ENCODE measurements at regions not wholly inside any gene's neighbourhood (a gene's known extent, or its start where the extent isn't known, plus 50 kb on each side); places are given as distances from the start of the nearest gene placed in this dataset.

GRCh38 chr12:13566292-13566691, 369.8 kb downstream of the EMP1 start:
- Histone ChIP-seq H3K9me3 (ENCODE audit: control insufficient read depth, insufficient read depth, low read depth, low read length) (no peaks in the 10 kb centered on the region), H3K4me1 (ENCODE audit: control insufficient read depth, insufficient read depth, low read length) (no peaks in the 10 kb centered on the region), H3K27me3 (ENCODE audit: control insufficient read depth, insufficient read depth, low read length) (0 out of 2 replicates have a peak, but pooled peaks cover 2% of the 10 kb centered on the region), H3K4me3 (ENCODE audit: low read depth in 2 of 2, low read length in 2 of 2) (no peak overlapping the region), H3K36me3 (ENCODE audit: control insufficient read depth, insufficient read depth, low read length) (no peaks in the 10 kb centered on the region), H3K27ac (ENCODE audit: low read length) (no peak overlapping the region)
- no peak for ATAC-seq
- no peak for TF ChIP-seq SIN3A (IDR thresholded peaks at IDR 0.05; ENCODE audit: borderline replicate concordance, insufficient read depth, low read depth, low read length)
- TF ChIP-seq, protein P1, sequence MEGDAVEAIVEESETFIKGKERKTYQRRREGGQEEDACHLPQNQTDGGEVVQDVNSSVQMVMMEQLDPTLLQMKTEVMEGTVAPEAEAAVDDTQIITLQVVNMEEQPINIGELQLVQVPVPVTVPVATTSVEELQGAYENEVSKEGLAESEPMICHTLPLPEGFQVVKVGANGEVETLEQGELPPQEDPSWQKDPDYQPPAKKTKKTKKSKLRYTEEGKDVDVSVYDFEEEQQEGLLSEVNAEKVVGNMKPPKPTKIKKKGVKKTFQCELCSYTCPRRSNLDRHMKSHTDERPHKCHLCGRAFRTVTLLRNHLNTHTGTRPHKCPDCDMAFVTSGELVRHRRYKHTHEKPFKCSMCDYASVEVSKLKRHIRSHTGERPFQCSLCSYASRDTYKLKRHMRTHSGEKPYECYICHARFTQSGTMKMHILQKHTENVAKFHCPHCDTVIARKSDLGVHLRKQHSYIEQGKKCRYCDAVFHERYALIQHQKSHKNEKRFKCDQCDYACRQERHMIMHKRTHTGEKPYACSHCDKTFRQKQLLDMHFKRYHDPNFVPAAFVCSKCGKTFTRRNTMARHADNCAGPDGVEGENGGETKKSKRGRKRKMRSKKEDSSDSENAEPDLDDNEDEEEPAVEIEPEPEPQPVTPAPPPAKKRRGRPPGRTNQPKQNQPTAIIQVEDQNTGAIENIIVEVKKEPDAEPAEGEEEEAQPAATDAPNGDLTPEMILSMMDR (IDR thresholded peaks at IDR 0.05) = no peak
- intact Hi-C loops (cut with micrococcal nuclease; ENCODE audit: unreplicated experiment) (no loop called here), in situ Hi-C loops (cut with HindIII; ENCODE audit: low pct_unique_long_range_greater_than_20kb, low sequenced_read_pairs) (no loop called here)
- no TSS peak for BruUV-seq (replicated peaks)
- CTCF ChIA-PET = no interaction called here
- no peak for DNase-seq (ENCODE audit: low read depth, low spot score)
- POLR2A ChIA-PET = no interaction called here

- Histone ChIP-seq H3K9me3 (ENCODE audit: control insufficient read depth, insufficient read depth, low read depth, low read length) (no peaks in the 10 kb centered on the region), H3K27me3 (ENCODE audit: control insufficient read depth, insufficient read depth, low read length) (0 out of 2 replicates have a peak, but pooled peaks cover 2% of the 10 kb centered on the region), H3K4me3 (ENCODE audit: low read depth in 2 of 2, low read length in 2 of 2) (no peak overlapping the region), H3K27ac (ENCODE audit: low read length) (no peak overlapping the region), H3K4me1 (ENCODE audit: control insufficient read depth, insufficient read depth, low read length) (no peaks in the 10 kb centered on the region), H3K36me3 (ENCODE audit: control insufficient read depth, insufficient read depth, low read length) (no peaks in the 10 kb centered on the region)
- TF ChIP-seq, protein P1 (IDR thresholded peaks at IDR 0.05) = no peak
- TF ChIP-seq SIN3A (IDR thresholded peaks at IDR 0.05; ENCODE audit: borderline replicate concordance, insufficient read depth, low read depth, low read length) = no peak
- DNase-seq (ENCODE audit: low read depth, low spot score) = no peak
- in situ Hi-C loops (cut with HindIII; ENCODE audit: low pct_unique_long_range_greater_than_20kb, low sequenced_read_pairs) = no loop called here
- intact Hi-C loops (cut with micrococcal nuclease; ENCODE audit: unreplicated experiment) = no loop called here
- POLR2A ChIA-PET = no interaction called here
- no peak for ATAC-seq
- CTCF ChIA-PET = no interaction called here
- BruUV-seq (replicated peaks) = no TSS peak
These were observed 367.8 kb downstream of the EMP1 start for GRCh38 chr12:13564266-13564810.

DNA sequence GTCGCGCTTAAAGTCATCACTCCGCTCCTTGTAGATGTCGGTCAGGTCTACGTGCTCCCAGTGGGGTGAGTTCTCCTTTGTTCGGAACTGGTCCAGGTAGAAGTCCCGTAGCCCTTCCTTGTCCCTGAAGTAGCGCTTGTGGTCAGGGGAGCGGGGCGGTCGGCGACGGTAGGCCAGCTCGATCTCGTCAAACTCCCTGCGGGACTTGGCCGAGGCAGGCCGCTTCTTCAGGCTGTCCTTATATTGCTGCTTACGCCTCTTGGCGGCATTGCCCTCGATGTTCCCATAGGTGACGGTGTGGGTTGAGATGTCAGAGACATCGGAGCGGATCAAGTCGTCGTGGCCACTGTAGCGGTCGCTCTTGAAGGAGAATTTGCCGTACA, 367.2 kb downstream of the EMP1 start:
- Histone ChIP-seq H3K27ac (ENCODE audit: low read length) (no peak overlapping the region), H3K27me3 (ENCODE audit: control insufficient read depth, insufficient read depth, low read length) (0 out of 2 replicates have a peak, but pooled peaks cover 2% of the 10 kb centered on the region), H3K4me3 (ENCODE audit: low read depth in 2 of 2, low read length in 2 of 2) (no peak overlapping the region), H3K4me1 (ENCODE audit: control insufficient read depth, insufficient read depth, low read length) (no peaks in the 10 kb centered on the region), H3K36me3 (ENCODE audit: control insufficient read depth, insufficient read depth, low read length) (no peaks in the 10 kb centered on the region), H3K9me3 (ENCODE audit: control insufficient read depth, insufficient read depth, low read depth, low read length) (no peaks in the 10 kb centered on the region)
- no TSS peak for BruUV-seq (replicated peaks)
- no peak for DNase-seq (ENCODE audit: low read depth, low spot score)
- no peak for ATAC-seq
- ChIA-PET CTCF (no interaction called here), POLR2A (no interaction called here)
- TF ChIP-seq, protein P1 (IDR thresholded peaks at IDR 0.05) = no peak
- no peak for TF ChIP-seq SIN3A (IDR thresholded peaks at IDR 0.05; ENCODE audit: borderline replicate concordance, insufficient read depth, low read depth, low read length)
- no peak for TF ChIP-seq POLR2AphosphoS5 (IDR thresholded peaks at IDR 0.05; ENCODE audit: low read depth, low read length)
- TF ChIP-seq, protein P2, sequence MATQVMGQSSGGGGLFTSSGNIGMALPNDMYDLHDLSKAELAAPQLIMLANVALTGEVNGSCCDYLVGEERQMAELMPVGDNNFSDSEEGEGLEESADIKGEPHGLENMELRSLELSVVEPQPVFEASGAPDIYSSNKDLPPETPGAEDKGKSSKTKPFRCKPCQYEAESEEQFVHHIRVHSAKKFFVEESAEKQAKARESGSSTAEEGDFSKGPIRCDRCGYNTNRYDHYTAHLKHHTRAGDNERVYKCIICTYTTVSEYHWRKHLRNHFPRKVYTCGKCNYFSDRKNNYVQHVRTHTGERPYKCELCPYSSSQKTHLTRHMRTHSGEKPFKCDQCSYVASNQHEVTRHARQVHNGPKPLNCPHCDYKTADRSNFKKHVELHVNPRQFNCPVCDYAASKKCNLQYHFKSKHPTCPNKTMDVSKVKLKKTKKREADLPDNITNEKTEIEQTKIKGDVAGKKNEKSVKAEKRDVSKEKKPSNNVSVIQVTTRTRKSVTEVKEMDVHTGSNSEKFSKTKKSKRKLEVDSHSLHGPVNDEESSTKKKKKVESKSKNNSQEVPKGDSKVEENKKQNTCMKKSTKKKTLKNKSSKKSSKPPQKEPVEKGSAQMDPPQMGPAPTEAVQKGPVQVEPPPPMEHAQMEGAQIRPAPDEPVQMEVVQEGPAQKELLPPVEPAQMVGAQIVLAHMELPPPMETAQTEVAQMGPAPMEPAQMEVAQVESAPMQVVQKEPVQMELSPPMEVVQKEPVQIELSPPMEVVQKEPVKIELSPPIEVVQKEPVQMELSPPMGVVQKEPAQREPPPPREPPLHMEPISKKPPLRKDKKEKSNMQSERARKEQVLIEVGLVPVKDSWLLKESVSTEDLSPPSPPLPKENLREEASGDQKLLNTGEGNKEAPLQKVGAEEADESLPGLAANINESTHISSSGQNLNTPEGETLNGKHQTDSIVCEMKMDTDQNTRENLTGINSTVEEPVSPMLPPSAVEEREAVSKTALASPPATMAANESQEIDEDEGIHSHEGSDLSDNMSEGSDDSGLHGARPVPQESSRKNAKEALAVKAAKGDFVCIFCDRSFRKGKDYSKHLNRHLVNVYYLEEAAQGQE (IDR thresholded peaks at IDR 0.05; ENCODE audit: insufficient read depth in 1 of 2, low read depth in 2 of 2, low read length in 1 of 2) = no peak
- TF ChIP-seq TCF7L2 (IDR thresholded peaks at IDR 0.05; ENCODE audit: low read depth, low read length) = no peak
- intact Hi-C loops (cut with micrococcal nuclease; ENCODE audit: unreplicated experiment) = no loop called here
- in situ Hi-C loops (cut with HindIII; ENCODE audit: low pct_unique_long_range_greater_than_20kb, low sequenced_read_pairs) = no loop called here

Measured in Panc1 (cell line).